Activated CD4-positive, alpha-beta T cell treated with anti-CD3 and anti-CD28 coated beads, Interleukin-2, amount 50 U/mL, for 4 hours (primary cell): ENCODE measurements at regions not wholly inside any gene's neighbourhood (a gene's known extent, or its start where the extent isn't known, plus 50 kb on each side); places are given as distances from the start of the nearest gene placed in this dataset.
"Not testable (repeated sequence)": the region's sequence is repeated elsewhere in the genome, so short reads cannot be mapped to it uniquely, and the experiment has no call there.

Experiments
- DNase-seq, 2 experiments: peaks; one replicate each; pipeline ENCODE4 v3.0.0-alpha.2; 2020

DNA sequence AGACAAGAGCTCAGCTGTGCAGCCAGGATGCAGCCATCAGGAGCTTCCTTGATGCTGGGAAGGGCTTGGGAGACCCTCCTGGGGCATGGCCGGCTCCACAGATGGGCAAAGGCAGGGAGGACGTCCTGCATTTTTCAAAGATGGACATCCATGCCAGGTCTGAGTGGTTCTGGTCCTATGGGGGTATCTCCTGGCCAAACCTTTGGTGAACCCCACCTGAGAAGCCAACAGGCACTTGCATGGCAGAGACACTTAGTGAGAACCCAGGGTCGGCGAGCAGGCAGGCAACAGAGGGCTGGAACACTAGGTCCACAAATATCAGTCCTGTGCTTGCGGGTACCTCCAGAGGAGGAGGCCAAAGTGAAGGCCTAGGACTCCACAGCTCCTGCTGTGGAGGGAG is 70.0 kb downstream of the KCTD15 start:
- DNase-seq = no peak

GRCh38 chr19:33868076-33868735 is 71.5 kb downstream of the KCTD15 start:
- no peak for DNase-seq

DNA sequence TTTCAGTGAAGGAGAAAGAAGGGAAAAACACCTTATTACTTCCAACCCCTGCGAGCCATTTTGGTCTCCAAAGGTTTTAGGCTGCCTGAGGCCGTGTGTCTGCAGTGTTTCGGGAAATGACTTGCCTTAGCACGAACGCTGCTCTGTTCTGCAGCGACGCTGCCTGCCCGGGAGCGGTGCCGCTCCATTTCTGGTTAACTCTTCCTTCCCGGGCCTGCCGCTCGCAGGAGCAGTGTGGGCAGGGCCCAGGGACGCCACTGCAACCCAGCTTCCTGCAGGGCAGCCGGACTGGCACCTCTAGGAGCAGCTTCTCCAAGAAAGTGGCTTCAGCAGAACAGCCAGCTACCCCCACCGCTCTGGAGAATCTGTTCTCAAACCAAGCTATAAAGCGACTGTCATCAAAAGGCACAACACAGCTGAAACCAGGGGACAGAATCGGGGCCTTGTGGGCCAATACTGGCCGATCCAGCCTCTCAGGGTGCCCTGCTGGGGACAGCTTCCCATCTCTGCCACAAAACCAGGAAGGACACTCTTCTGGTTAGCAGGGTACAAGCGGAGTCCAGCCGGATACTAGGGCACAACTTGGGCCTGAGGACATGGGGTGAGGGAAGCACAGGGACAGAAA is 72.2 kb downstream of the KCTD15 start:
- DNase-seq = no peak

- not testable (repeated sequence) for DNase-seq
Measured at GRCh38 chr19:33870298-33870932, 73.7 kb downstream of the KCTD15 start.

- DNase-seq = no peak
Measured at GRCh38 chr19:33871605-33872004, 74.9 kb downstream of the KCTD15 start.

DNA sequence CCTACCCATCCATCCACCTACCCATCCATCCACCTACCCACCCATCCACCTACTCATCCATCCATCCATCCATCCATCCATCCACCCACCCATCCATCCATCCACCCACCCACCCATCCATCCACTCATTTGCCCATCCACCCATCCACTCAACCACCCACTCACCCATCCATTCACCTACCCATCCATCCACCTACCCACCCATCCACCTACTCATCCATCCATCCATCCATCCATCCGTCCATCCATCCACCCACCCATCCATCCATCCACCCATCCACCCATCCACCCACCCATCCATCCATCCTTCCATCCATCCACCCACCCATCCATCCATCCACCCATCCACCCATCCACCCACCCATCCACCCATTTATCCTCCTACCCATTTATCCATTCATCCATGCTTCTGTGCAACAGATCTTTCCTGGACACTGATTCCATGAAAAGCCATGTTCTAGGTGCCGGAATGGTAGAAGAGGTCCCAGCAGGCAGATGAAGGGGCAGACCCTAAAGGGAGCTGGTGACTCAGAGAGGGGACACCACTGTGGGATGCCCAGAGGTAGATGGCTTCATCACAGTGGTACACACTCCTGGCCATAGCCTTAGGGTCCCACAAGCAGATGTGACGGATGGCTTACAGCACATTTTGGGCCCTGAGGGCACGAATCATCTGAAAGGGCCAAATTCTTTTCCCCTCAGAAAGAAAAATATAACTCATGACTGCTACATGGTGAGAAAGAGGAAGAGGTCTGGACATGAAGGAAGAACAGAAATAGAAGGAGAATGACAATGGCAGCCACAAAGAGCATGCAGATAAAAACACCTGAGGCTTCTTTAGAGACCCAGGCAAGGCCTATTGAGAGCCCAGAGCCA is 76.0 kb downstream of the KCTD15 start:
- DNase-seq = no peak

GRCh38 chr19:33875071-33875470 is 78.4 kb downstream of the KCTD15 start:
- no peak for DNase-seq

DNA sequence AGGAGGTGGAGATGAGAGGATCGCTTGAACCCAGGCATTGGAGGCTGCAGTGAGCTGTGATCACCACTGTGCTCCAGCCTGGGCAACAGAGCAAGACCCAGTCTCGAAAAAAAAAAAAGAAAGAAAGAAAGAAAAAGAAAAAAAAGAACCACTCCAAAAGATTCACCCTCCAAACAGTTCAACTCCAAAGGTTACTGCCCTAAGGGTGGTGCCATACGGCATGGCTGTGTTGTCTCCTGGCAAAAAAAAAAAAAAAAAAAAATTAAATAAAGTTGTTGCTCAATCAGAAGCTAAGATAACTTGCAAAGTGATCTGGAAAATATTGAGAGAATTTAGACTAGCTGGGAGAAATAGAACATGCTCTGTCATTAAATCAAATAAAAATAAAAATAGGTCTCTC is 79.5 kb downstream of the KCTD15 start:
- no peak for DNase-seq

DNA sequence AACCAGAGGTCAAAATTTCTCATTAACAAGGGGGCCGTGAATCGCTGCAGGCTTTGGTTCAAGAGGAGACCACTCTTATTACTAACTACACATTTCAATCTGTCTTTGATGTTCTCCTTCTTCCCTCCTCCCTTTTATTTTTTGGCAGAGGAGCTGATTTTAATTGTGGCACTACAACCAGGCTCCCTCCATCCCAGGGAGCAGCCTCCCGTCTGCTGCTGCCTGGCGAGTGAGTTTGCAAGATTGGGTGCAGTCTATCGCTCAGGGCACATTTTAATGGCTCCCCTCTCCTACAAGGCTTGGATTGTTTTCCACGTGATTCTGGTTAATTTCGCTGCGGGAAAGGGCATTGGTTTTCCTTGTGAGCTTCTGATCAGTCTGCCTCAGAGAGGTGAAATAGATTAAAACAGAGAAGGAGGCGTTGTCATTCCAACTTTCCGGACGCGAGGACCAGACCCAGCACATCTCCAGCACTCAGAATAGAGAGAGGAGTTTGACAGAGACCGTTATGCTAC is 81.4 kb downstream of the KCTD15 start:
- DNase-seq = no peak

DNA sequence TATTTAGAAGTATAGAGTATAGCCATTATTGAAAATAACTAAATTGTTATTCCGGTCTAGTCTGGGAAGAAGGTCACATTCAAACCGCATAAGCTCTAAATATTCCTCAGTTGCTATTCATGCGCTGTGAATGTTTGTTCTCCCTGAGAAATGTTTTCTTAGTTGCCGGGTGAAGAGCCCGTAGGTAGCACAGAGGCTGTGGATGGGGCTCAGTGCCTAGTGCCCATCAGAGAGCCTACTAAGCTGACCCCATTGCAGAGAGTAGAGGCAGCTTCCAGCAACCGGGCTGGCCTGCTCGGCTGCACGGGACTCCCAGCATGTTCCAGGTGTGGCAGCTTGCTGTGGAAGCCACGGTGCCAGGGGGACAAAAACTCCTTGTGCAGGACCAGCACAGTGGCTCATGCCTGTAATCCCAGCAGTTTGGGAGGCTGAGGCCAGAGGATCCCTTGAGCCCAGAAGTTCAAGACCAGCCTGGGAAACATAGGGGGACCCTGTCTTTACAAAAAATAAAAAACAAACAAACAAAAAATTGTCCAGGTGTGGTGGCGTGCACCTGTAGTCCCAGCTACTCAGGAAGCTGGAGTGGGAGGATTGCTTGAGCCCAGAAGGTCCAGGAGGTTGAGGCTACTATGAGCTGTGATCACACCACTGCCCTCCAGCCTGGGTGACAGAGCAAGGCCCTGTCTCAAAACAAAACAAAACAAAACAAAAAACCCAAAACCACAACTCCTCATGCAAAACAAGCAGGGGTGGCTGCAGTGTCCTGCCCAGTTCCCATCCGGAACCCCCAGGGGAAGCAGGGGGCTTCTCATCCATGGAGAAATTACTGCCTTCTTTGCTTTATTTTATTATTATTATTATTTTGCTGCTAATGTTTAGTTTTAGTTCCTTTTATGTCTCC is 82.5 kb downstream of the KCTD15 start:
- DNase-seq = no peak

DNA sequence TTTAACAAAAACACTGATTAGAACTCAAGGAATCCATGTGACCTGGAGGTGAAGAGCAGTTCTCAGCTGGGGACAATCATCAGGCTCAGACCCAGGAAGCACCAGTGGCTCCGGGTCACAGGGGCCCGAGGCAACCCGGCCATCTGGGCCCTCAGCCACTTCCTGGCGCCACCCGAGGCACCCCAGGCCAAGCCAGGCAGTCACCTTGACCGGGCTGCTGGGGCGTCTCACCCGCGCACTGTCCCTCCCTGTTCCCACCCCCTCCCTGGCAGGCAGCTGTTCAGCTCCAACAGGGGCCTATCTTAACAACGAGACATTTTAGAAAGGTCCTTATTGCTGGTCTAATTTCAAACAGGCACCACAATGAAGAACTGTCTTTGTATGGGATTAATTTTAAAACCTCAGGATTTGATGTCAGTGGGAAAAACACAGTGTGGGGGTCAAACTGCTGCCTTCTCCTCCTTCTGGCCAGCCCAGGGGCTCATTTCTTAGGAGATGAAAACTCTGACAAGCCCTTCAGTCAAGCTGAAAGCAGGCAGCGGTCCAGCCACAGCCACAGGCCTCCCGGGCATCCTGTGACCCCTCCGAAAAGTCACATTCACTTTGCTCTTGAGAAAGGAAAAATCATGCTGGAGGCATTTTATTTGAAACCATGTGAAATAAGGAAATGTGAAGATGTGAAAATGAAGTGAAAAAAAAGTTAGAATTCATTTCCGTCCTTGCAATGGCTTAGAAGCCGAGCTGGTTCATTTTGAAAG is 83.3 kb downstream of the KCTD15 start:
- DNase-seq = no peak

GRCh38 chr19:33883859-33884519 is 87.3 kb downstream of the KCTD15 start:
- no peak for DNase-seq

- no peak for DNase-seq
Measured at GRCh38 chr19:33885236-33885635, 88.6 kb downstream of the KCTD15 start.

- DNase-seq = no peak
Measured at GRCh38 chr19:33887891-33888290, 91.2 kb downstream of the KCTD15 start.

DNA sequence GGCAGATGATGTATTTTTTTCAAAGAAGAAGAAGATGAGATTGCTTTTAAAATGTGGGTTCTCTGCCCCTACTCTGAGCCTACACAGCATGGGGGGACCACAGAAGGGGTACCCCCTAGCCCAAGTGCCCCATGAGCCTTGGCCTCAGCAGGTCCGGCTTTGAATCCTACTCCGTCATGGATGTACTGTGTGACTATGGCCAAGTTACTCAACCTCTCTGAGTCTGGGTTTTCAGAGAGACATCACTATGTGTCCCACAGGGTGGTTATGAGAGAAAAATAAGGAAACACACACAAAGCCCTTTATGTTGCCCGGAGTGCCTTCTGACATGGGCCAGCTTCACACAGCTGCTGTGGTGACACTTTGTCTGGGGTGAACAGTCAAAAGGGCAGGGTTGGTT is 92.0 kb downstream of the KCTD15 start:
- DNase-seq = no peak

GRCh38 chr19:33890569-33890968 is 93.9 kb downstream of the KCTD15 start:
- DNase-seq = no peak

- DNase-seq = no peak
Measured at GRCh38 chr19:33891773-33892172, 95.1 kb downstream of the KCTD15 start.

GRCh38 chr19:33894787-33895186 is 98.1 kb downstream of the KCTD15 start:
- DNase-seq = no peak

DNA sequence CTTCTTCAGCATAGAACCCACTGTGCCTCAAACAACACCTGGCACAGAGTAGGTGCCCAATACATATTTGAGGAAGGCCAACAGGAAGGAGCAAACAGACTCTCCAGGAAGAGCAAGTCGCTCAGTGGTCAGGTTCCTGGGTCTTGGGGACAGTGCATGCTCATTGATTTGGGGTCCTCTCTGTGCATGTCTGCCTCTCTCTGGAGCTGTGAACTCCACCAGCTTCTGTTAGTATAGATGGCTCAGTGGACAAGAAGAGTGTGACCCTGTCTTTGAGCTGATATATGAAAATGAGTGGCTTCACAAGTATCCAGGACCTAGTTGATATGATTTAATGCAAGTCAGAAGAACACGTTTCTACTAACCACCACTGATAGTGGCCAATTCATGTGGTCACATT is 98.7 kb downstream of the KCTD15 start:
- DNase-seq = no peak

DNA sequence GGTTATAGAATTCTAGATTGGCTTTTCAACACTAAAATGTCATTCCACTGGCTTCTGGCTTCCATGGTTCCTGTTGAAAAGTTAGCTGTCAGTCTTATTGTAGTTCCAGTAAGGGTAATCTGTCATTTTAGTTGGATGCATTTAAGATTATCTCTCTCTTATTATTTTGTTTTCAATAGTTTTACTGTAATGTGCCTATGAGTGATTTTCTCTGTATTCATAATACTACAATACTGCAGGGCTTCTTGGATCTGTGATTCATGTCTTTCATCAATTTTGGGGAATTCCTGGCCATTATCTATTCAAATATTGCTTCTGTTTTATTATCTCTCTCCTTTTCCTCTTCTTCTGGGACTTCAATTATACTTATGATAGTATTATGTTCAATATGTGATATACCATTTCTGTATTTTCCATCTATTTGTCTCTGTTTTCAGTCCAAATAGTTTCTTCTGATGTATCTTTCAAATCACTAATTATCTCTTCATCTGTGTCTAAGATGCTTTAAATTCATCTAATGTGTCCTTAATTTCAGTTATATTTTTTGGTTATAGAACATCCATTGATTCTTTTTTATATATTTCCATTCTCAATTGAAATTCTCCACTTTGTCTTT is 101.5 kb downstream of the KCTD15 start:
- no peak for DNase-seq
